HG02763 (cell line): ENCODE measurements at regions not wholly inside any gene's neighbourhood (a gene's known extent, or its start where the extent isn't known, plus 50 kb on each side); places are given as distances from the start of the nearest gene placed in this dataset.

Experiments used
- ATAC-seq: cut with Tn5 transposase; IDR thresholded peaks from one replicate; pipeline ENCODE4 v1.9.1; 2021; ENCODE audit warnings: mild to moderate bottlenecking, moderate library complexity; ENCODE audit not compliant: unreplicated experiment

GRCh38 chr12:65546528-65546927 lies 268.0 kb downstream of the MSRB3 start:
- ATAC-seq = no peak

GRCh38 chr12:65556676-65557437 lies 267.4 kb upstream of the HMGA2 start:
- peak; percentile 99 for ATAC-seq

GRCh38 chr12:65557438-65558181 lies 266.7 kb upstream of the HMGA2 start:
- no peak for ATAC-seq

- no peak for ATAC-seq
Measured at GRCh38 chr12:65560286-65560685, 264.0 kb upstream of the HMGA2 start.

- no peak for ATAC-seq
Measured at GRCh38 chr12:65561798-65562382, 262.4 kb upstream of the HMGA2 start.

- ATAC-seq = no peak
Measured at GRCh38 chr12:65565601-65566560, 258.4 kb upstream of the HMGA2 start.

GRCh38 chr12:65566751-65567150 lies 257.5 kb upstream of the HMGA2 start:
- ATAC-seq = no peak

- ATAC-seq = no peak
Measured at GRCh38 chr12:65567820-65568219, 256.5 kb upstream of the HMGA2 start.

- ATAC-seq = no peak
Measured at GRCh38 chr12:65568517-65568916, 255.8 kb upstream of the HMGA2 start.

GRCh38 chr12:65570451-65571130 lies 253.7 kb upstream of the HMGA2 start:
- no peak for ATAC-seq

GRCh38 chr12:65574867-65575266 lies 249.4 kb upstream of the HMGA2 start:
- ATAC-seq = no peak

GRCh38 chr12:65584016-65584415 lies 240.3 kb upstream of the HMGA2 start:
- no peak for ATAC-seq

GRCh38 chr12:65585648-65586602 lies 238.4 kb upstream of the HMGA2 start:
- no peak for ATAC-seq

GRCh38 chr12:65586796-65587195 lies 237.5 kb upstream of the HMGA2 start:
- no peak for ATAC-seq

- no peak for ATAC-seq
Measured at GRCh38 chr12:65590318-65590717, 234.0 kb upstream of the HMGA2 start.

GRCh38 chr12:65592416-65592815 lies 231.9 kb upstream of the HMGA2 start:
- ATAC-seq = no peak

GRCh38 chr12:65593239-65593701 lies 231.0 kb upstream of the HMGA2 start:
- no peak for ATAC-seq

- no peak for ATAC-seq
Measured at GRCh38 chr12:65594409-65594808, 229.9 kb upstream of the HMGA2 start.

GRCh38 chr12:65595016-65595560 lies 229.2 kb upstream of the HMGA2 start:
- no peak for ATAC-seq
